ENCODE measurements at regions not wholly inside any gene's neighbourhood (a gene's known extent, or its start where the extent isn't known, plus 50 kb on each side); places are given as distances from the start of the nearest gene placed in this dataset.

DNA sequence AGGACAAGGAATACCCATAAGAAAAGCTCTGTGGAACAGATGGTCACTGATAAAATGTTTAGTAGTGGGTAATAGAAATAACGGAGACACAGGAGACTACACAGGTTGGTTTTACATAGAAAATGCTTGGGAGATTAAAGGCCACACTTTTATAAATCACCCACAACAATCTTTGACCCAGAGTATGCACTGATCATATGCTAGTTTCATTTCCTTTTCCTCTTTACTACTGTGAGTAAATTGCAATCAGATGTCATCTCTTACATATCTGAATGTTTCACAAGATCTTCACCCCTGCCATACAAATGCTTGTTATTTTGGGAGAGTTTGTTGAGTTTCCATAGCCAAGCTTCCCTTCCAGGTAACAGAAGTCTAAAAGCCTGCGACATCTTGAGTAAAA lies 978.4 kb upstream of the KLHL29 start:
- no peak for DNase-seq (ENCODE audit: extremely low read depth, low read depth)
- no peak for TF ChIP-seq CTCF (IDR thresholded peaks at IDR 0.05; ENCODE audit: low read depth, low read length)

GRCh38 chr2:22420076-22420475 lies 964.9 kb upstream of the KLHL29 start:
- no peak for TF ChIP-seq CTCF (IDR thresholded peaks at IDR 0.05; ENCODE audit: low read depth, low read length)
- no peak for DNase-seq (ENCODE audit: extremely low read depth, low read depth)

GRCh38 chr2:22442051-22442450 lies 942.9 kb upstream of the KLHL29 start:
- no peak for DNase-seq (ENCODE audit: extremely low read depth, low read depth)
- no peak for TF ChIP-seq CTCF (IDR thresholded peaks at IDR 0.05; ENCODE audit: low read depth, low read length)

DNA sequence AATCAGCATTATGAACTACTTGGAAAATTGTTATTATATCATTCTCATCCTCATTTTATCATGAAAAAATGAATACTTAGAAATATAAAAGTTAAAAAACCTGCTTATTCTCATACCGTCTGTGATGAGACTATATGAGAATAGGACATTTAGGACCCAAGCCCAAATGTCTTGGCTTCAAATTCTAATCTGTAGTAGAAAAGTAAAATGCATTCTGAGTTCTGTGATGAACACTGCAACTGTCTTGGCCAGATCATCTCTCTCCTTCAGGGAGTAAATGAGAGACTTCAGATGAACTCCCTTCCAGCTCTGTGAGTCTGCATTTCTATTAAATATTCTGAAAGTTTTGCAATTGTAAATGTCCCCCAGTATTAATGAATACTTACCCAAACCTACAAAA lies 940.7 kb upstream of the KLHL29 start:
- DNase-seq (ENCODE audit: extremely low read depth, low read depth): no peak
- TF ChIP-seq CTCF (IDR thresholded peaks at IDR 0.05; ENCODE audit: low read depth, low read length): no peak

- DNase-seq (ENCODE audit: extremely low read depth, low read depth): no peak
- no peak for TF ChIP-seq CTCF (IDR thresholded peaks at IDR 0.05; ENCODE audit: low read depth, low read length)
Observed at GRCh38 chr2:22449696-22450095, 935.3 kb upstream of the KLHL29 start.

GRCh38 chr2:22450831-22451230 lies 934.1 kb upstream of the KLHL29 start:
- no peak for TF ChIP-seq CTCF (IDR thresholded peaks at IDR 0.05; ENCODE audit: low read depth, low read length)

DNA sequence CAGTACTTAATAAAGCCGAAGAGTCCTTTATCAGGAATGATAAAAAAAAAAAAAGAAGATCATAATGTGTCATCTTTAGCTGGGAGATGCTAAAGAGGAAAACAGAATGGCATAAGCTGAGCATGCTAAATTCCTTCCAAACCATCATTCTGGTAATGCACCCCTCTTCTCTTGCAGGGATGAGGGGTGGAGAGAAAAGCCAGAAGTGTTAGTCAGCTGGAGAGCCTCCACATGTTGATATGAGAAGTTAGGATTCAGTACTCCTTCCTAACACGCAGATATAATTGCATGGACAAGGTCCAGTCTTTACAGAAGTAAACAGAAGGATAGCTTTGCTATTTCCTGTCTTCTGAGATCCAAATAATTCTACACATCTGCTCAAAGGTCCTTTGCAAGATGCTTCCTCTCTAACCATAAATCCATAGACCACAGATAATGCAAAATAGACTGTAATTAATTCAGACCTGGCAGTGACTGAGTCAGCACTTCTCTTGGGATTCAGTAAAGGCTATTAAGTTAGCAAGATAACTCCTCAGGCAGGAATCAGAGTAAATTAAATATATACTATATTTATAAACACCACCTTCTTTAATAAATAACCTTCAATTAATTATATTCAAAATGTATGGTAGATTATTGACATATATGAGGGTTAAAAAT lies 930.0 kb upstream of the KLHL29 start:
- DNase-seq (ENCODE audit: extremely low read depth, low read depth): no peak
- no peak for TF ChIP-seq CTCF (IDR thresholded peaks at IDR 0.05; ENCODE audit: low read depth, low read length)

More at GRCh38 chr2:22450831-22451230, 934.1 kb upstream of the KLHL29 start:
- DNase-seq (ENCODE audit: extremely low read depth, low read depth): no peak
